Peyer's patch (tissue), 4 donors: ENCODE measurements at regions not wholly inside any gene's neighbourhood (a gene's known extent, or its start where the extent isn't known, plus 50 kb on each side); places are given as distances from the start of the nearest gene placed in this dataset.
"Not testable (repeated sequence)": the region's sequence is repeated elsewhere in the genome, so short reads cannot be mapped to it uniquely, and the experiment has no call there.

Source experiments
- DNase-seq, 3 donors: peaks; one replicate each; pipeline ENCODE4 v3.0.0-alpha.2; 2017 to 2019
- H3K27ac ChIP-seq, 4 donors: fragments of 200-600 bp; sonication (generic); one replicate each; pipeline ENCODE4 v1.5.1; 2016 to 2019
- H3K27me3 ChIP-seq, 2 donors: fragments of 200-600 bp; sonication (generic); one replicate each; pipeline ENCODE4 v1.5.1; 2019
- H3K36me3 ChIP-seq, 3 donors: fragments of 200-600 bp; sonication (generic); one replicate each; pipeline ENCODE4 v1.5.1; 2016 to 2019
- H3K4me1 ChIP-seq, 4 donors: fragments of 200-600 bp; sonication (generic); one replicate each; pipeline ENCODE4 v1.5.1; 2016 to 2019
- H3K4me3 ChIP-seq, 4 donors: fragments of 200-600 bp; sonication (generic); 1 replicate in 3 of 4; 2 replicates in 1 of 4; pipeline ENCODE4 v1.5.1; 2016 to 2019; ENCODE audit warnings: mild to moderate bottlenecking in 1 of 4
- H3K9me3 ChIP-seq, 4 donors: fragments of 200-600 bp; sonication (generic); one replicate each; pipeline ENCODE4 v1.5.1; 2016 to 2019; ENCODE audit warnings: mild to moderate bottlenecking in 1 of 4
- CTCF ChIP-seq, 6 experiments: fragments of 450-650 bp in 4 of 6; fragments of 200-600 bp in 2 of 6; sonication (generic) in 1 of 6; IDR thresholded peaks; one replicate each; pipeline ENCODE4 v1.5.1; 2017 to 2019; ENCODE audit warnings: antibody characterized with exemption in 6 of 6, mild to moderate bottlenecking in 3 of 6, moderate library complexity in 1 of 6
- POLR2A ChIP-seq, 2 donors: fragments of 450-650 bp; IDR thresholded peaks; one replicate each; pipeline ENCODE4 v1.5.1; 2017; ENCODE audit warnings: antibody characterized with exemption in 2 of 2, mild to moderate bottlenecking in 2 of 2, moderate library complexity in 2 of 2

- H3K36me3 ChIP-seq: no peaks in the 10 kb centered on the region
- no peak overlapping the region for H3K4me3 ChIP-seq
Measured at GRCh38 chr9:27688954-27689353, 115.7 kb upstream of the C9orf72 start.

GRCh38 chr9:27690816-27691215 is 117.5 kb upstream of the C9orf72 start:
- not testable (repeated sequence) for H3K9me3 ChIP-seq, H3K36me3 ChIP-seq, H3K4me3 ChIP-seq, H3K4me1 ChIP-seq, H3K27me3 ChIP-seq, H3K27ac ChIP-seq
- peak in 2 of 3 donors; percentile 31 to 54 for DNase-seq

More at GRCh38 chr9:27688954-27689353, 115.7 kb upstream of the C9orf72 start:
- DNase-seq: no peak
- Histone ChIP-seq H3K27me3 (no peaks in the 10 kb centered on the region), H3K27ac (no peak overlapping the region), H3K4me1 (no peaks in the 10 kb centered on the region), H3K9me3 (no peaks in the 10 kb centered on the region)
- TF ChIP-seq POLR2A (IDR thresholded peaks at IDR 0.05) (no peak), CTCF (IDR thresholded peaks at IDR 0.05) (no peak)

GRCh38 chr9:27699621-27700020 is 126.3 kb upstream of the C9orf72 start:
- no peak for DNase-seq
- no peak for TF ChIP-seq CTCF (IDR thresholded peaks at IDR 0.05)
- no peak for TF ChIP-seq POLR2A (IDR thresholded peaks at IDR 0.05)
- Histone ChIP-seq H3K36me3 (no peaks in the 10 kb centered on the region), H3K4me1 (no peaks in the 10 kb centered on the region), H3K4me3 (no peak overlapping the region), H3K9me3 (no peaks in the 10 kb centered on the region), H3K27me3 (no peaks in the 10 kb centered on the region), H3K27ac (no peak overlapping the region)

- H3K36me3 ChIP-seq: no peaks in the 10 kb centered on the region
- H3K27ac ChIP-seq: peak overlapping the region in 2 of 4 donors; percentile 17 to 53
- no peak for DNase-seq
Measured at GRCh38 chr9:27701016-27701415, 127.7 kb upstream of the C9orf72 start.

GRCh38 chr9:27701587-27701986 is 128.3 kb upstream of the C9orf72 start:
- Histone ChIP-seq H3K27me3 (no peaks in the 10 kb centered on the region), H3K9me3 (no peaks in the 10 kb centered on the region), H3K27ac (peak overlapping the region in 2 of 4 donors; percentile 17 to 53), H3K36me3 (no peaks in the 10 kb centered on the region), H3K4me1 (no peaks in the 10 kb centered on the region), H3K4me3 (no peak overlapping the region)
- TF ChIP-seq CTCF (IDR thresholded peaks at IDR 0.05) (no peak), POLR2A (IDR thresholded peaks at IDR 0.05) (no peak)
- DNase-seq: peak in 1 of 3 donors; percentile 47

More at GRCh38 chr9:27701016-27701415, 127.7 kb upstream of the C9orf72 start:
- Histone ChIP-seq H3K9me3 (no peaks in the 10 kb centered on the region), H3K4me1 (no peaks in the 10 kb centered on the region), H3K27me3 (no peaks in the 10 kb centered on the region), H3K4me3 (no peak overlapping the region)
- no peak for TF ChIP-seq POLR2A (IDR thresholded peaks at IDR 0.05)
- TF ChIP-seq CTCF (IDR thresholded peaks at IDR 0.05): no peak

GRCh38 chr9:27703216-27703980 is 130.1 kb upstream of the C9orf72 start:
- no peaks in the 10 kb centered on the region for H3K9me3 ChIP-seq
- H3K4me1 ChIP-seq: no peaks in the 10 kb centered on the region
- no peaks in the 10 kb centered on the region for H3K27me3 ChIP-seq
- no peak for TF ChIP-seq CTCF (IDR thresholded peaks at IDR 0.05)
- TF ChIP-seq POLR2A (IDR thresholded peaks at IDR 0.05): no peak
- DNase-seq: no peak
- no peaks in the 10 kb centered on the region for H3K36me3 ChIP-seq
- H3K27ac ChIP-seq: no peak overlapping the region
- no peak overlapping the region for H3K4me3 ChIP-seq
